Suprapubic skin (tissue), 4 donors: ENCODE measurements at regions not wholly inside any gene's neighbourhood (a gene's known extent, or its start where the extent isn't known, plus 50 kb on each side); places are given as distances from the start of the nearest gene placed in this dataset.

Experiments
- DNase-seq, 2 donors: peaks; one replicate each; pipeline ENCODE4 v3.0.0-alpha.2; 2019; ENCODE audit warnings: low spot score in 2 of 2
- H3K27ac ChIP-seq: fragments of 200-600 bp; sonication (generic); one replicate; pipeline ENCODE4 v1.5.1; 2019
- H3K27me3 ChIP-seq: fragments of 200-600 bp; sonication (generic); one replicate; pipeline ENCODE4 v1.5.1; 2019
- H3K36me3 ChIP-seq: fragments of 200-600 bp; sonication (generic); one replicate; pipeline ENCODE4 v1.5.1; 2019
- H3K4me1 ChIP-seq: fragments of 200-600 bp; sonication (generic); one replicate; pipeline ENCODE4 v1.5.1; 2019
- H3K4me3 ChIP-seq: fragments of 200-600 bp; sonication (generic); one replicate; pipeline ENCODE4 v1.5.1; 2019; ENCODE audit warnings: mild to moderate bottlenecking
- H3K9me3 ChIP-seq: fragments of 200-600 bp; sonication (generic); one replicate; pipeline ENCODE4 v1.5.1; 2019
- EP300 ChIP-seq: sonication (generic); formaldehyde crosslinking; IDR thresholded peaks from one replicate; pipeline ENCODE4 v1.6.1; 2017; ENCODE audit warnings: antibody characterized with exemption
- POLR2A ChIP-seq, 2 donors: fragments of 450-650 bp; IDR thresholded peaks; one replicate each; pipeline ENCODE4 v1.6.1; 2017; ENCODE audit warnings: antibody characterized with exemption in 2 of 2, mild to moderate bottlenecking in 2 of 2, moderate library complexity in 2 of 2
- POLR2AphosphoS5 ChIP-seq, 3 donors: sonication (generic); formaldehyde crosslinking; IDR thresholded peaks; one replicate each; pipeline ENCODE4 v1.6.1; 2017; ENCODE audit warnings: antibody characterized with exemption in 3 of 3
- WGBS: methylation state at CpG from one replicate; pipeline ENCODE4 v1.1.5; 2018; 5-methylcytosine and 5-hydroxymethylcytosine counted together
- TF ChIP-seq, protein P1 (sequence below), 2 donors: fragments of 200-600 bp in 1 of 2; fragments of 450-650 bp in 1 of 2; sonication (generic) in 1 of 2; IDR thresholded peaks; one replicate each; pipeline ENCODE4 v1.5.1; 2016 to 2019; ENCODE audit warnings: antibody characterized with exemption in 2 of 2, mild to moderate bottlenecking in 1 of 2, moderate library complexity in 1 of 2

DNA sequence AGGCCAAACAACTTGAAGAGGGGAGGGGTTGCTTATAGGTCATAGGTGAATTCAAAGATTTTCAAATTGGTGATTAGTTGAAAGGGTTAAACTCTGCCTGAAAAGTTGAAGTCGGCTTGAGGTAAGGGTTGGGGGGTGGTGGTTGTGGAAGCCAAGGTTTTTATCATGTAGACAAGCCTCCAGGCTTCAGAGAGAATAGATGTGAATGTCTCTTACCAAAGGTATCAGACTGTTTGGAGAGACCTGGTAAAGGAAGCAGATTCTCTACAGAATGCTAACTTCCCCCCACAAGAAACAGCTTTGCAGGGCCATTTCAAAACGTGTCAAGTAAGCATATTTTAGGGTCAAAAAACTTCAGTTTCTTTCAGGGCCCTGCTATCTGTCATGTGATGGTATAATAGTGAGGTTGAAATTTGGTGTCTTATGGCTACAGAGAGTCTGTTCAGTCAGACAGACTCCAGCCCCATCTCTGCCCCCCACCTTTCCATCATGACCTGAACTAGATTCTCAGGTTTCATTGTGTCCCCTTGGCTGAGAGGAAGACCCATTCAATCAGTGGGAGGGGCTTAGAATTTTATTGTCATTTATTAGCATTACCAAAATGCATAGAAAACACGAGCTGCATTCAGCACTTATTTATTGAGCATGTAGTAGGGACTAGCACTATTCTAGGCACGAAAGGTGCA, 136.5 kb downstream of the MAP3K7 start:
- Histone ChIP-seq H3K36me3 (no peaks in the 10 kb centered on the region), H3K4me3 (no peak overlapping the region), H3K4me1 (no peaks in the 10 kb centered on the region), H3K9me3 (no peaks in the 10 kb centered on the region), H3K27ac (no peak overlapping the region), H3K27me3 (no peaks in the 10 kb centered on the region)
- WGBS = 62% methylated on average over 4 of the region's 4 CpGs
- TF ChIP-seq, protein P1, sequence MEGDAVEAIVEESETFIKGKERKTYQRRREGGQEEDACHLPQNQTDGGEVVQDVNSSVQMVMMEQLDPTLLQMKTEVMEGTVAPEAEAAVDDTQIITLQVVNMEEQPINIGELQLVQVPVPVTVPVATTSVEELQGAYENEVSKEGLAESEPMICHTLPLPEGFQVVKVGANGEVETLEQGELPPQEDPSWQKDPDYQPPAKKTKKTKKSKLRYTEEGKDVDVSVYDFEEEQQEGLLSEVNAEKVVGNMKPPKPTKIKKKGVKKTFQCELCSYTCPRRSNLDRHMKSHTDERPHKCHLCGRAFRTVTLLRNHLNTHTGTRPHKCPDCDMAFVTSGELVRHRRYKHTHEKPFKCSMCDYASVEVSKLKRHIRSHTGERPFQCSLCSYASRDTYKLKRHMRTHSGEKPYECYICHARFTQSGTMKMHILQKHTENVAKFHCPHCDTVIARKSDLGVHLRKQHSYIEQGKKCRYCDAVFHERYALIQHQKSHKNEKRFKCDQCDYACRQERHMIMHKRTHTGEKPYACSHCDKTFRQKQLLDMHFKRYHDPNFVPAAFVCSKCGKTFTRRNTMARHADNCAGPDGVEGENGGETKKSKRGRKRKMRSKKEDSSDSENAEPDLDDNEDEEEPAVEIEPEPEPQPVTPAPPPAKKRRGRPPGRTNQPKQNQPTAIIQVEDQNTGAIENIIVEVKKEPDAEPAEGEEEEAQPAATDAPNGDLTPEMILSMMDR (IDR thresholded peaks at IDR 0.05) = no peak
- TF ChIP-seq EP300 (no peak), POLR2A (IDR thresholded peaks at IDR 0.05) (no peak), POLR2AphosphoS5 (IDR thresholded peaks at IDR 0.05) (no peak)
- DNase-seq = no peak

DNA sequence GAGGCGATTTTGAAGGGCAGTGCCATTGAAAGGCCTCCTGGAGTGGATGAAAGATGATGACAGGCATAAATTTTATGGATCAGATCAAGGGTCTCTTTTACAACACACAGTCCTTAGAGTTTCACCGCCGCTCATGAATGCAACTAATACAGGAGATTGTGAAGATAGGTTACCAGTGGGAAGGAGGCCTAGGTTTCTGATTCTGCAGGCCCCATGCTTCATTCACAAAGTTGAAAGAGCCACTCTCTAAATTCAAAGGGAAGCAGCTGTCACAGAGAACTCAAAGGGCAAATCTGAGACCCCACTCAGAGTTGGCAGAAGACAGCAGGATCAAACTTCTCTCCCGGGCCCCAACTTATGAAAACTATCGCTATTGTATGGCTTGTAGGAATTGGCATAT, 137.6 kb downstream of the MAP3K7 start:
- H3K4me1 ChIP-seq = no peaks in the 10 kb centered on the region
- H3K27me3 ChIP-seq = no peaks in the 10 kb centered on the region
- no peak for DNase-seq
- no peaks in the 10 kb centered on the region for H3K9me3 ChIP-seq
- H3K4me3 ChIP-seq = no peak overlapping the region
- no peak for TF ChIP-seq POLR2A (IDR thresholded peaks at IDR 0.05)
- TF ChIP-seq, protein P1 (IDR thresholded peaks at IDR 0.05) = no peak
- TF ChIP-seq EP300 = no peak
- TF ChIP-seq POLR2AphosphoS5 (IDR thresholded peaks at IDR 0.05) = no peak
- no peak overlapping the region for H3K27ac ChIP-seq
- WGBS = 94% methylated on average over 5 of the region's 5 CpGs
- H3K36me3 ChIP-seq = no peaks in the 10 kb centered on the region

DNA sequence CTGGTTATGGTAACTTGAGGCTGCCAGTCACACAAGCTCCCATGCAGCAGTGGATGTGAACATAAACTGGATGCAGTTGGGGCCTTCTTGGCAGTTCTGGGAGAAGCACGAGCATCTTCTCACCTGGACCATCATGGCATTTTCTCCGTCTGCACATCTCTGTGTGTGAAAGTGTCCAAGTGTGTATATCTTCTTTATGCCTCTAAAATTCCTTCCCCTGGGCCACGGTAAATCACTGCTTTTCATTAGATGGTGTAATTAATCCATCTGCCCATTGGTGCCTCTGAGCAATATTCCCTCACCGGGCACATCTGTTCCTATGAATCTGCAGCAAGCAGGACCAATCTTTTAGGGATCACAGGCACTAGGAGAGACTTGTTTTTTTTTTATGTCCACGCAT, 138.0 kb downstream of the MAP3K7 start:
- Histone ChIP-seq H3K4me1 (no peaks in the 10 kb centered on the region), H3K4me3 (no peak overlapping the region), H3K36me3 (no peaks in the 10 kb centered on the region), H3K27ac (no peak overlapping the region), H3K9me3 (no peaks in the 10 kb centered on the region), H3K27me3 (no peaks in the 10 kb centered on the region)
- no peak for DNase-seq
- WGBS = 89% methylated on average over 5 of the region's 5 CpGs
- TF ChIP-seq EP300 (no peak), POLR2AphosphoS5 (IDR thresholded peaks at IDR 0.05) (no peak), POLR2A (IDR thresholded peaks at IDR 0.05) (no peak)
- TF ChIP-seq, protein P1 (IDR thresholded peaks at IDR 0.05) = no peak

DNA sequence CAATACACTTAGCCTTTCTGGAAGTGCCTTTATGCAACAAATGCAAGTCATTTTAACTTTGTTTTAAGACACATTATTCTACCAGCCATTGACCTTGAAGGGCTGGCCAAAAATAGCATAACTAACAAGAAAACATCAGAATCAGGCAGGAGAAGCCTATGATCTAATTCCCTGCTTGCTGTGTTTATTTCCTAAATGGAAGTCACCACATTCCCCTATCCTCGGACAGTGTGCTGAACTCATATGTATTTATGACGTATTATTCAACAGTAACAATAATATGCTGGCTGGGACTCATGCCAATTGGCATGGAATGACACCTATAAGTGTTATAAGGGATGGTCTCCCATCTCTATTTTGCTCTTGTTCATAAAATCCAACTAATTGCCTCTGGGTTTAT, 140.7 kb downstream of the MAP3K7 start:
- WGBS = 64% methylated on average over 2 of the region's 2 CpGs
- TF ChIP-seq POLR2AphosphoS5 (IDR thresholded peaks at IDR 0.05) = no peak
- TF ChIP-seq, protein P1 (IDR thresholded peaks at IDR 0.05) = no peak
- TF ChIP-seq EP300 = no peak
- no peak for TF ChIP-seq POLR2A (IDR thresholded peaks at IDR 0.05)

DNA sequence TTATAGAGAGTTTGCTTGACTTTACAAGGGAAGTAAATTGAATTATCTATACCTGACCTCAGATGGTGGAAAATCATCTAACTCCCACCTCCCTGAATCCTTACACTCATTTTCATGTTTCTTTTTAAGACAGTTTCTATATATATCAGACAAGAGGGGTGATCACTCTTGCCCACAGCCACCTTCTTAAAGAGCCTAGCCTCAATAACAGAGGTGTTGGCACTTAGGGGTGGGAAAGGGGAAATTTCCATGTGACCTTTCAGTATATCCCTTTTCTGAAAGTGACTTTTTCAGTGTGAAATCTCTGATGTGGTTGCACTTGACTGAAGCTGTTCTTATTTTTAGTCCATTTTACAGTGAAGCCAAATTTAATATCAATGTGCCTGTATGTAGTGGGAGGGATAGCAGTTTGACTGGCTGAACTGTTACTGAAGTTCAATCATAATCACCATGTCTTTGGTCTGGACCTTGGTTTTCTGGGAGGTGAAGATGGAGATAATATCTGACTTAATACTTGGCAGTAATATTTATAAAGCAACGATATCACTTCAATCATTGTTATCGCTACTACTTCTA, 141.3 kb downstream of the MAP3K7 start:
- WGBS = 59% methylated on average over 2 of the region's 2 CpGs
- TF ChIP-seq EP300 (no peak), POLR2AphosphoS5 (IDR thresholded peaks at IDR 0.05) (no peak), POLR2A (IDR thresholded peaks at IDR 0.05) (no peak)
- TF ChIP-seq, protein P1 (IDR thresholded peaks at IDR 0.05) = no peak
- no peaks in the 10 kb centered on the region for H3K4me1 ChIP-seq

More for the DNA sequence above, 140.7 kb downstream of the MAP3K7 start:
- Histone ChIP-seq H3K4me1 (no peaks in the 10 kb centered on the region), H3K9me3 (no peaks in the 10 kb centered on the region), H3K4me3 (no peak overlapping the region), H3K27me3 (no peaks in the 10 kb centered on the region), H3K27ac (no peak overlapping the region), H3K36me3 (no peaks in the 10 kb centered on the region)
- DNase-seq = no peak

More for the DNA sequence above, 141.3 kb downstream of the MAP3K7 start:
- H3K36me3 ChIP-seq = no peaks in the 10 kb centered on the region
- no peaks in the 10 kb centered on the region for H3K9me3 ChIP-seq
- H3K4me3 ChIP-seq = no peak overlapping the region
- no peak for DNase-seq
- H3K27ac ChIP-seq = no peak overlapping the region
- H3K27me3 ChIP-seq = no peaks in the 10 kb centered on the region
